Lower leg skin (tissue), 4 donors: ENCODE measurements at regions not wholly inside any gene's neighbourhood (a gene's known extent, or its start where the extent isn't known, plus 50 kb on each side); places are given as distances from the start of the nearest gene placed in this dataset.

Experiments
- DNase-seq, 2 donors: peaks; one replicate each; pipeline ENCODE4 v3.0.0-alpha.2; 2019; ENCODE audit warnings: low spot score in 2 of 2
- H3K4me3 ChIP-seq: fragments of 200-600 bp; sonication (generic); 2 replicates; pipeline ENCODE4 v1.5.1; 2017; ENCODE audit warnings: mild to moderate bottlenecking, low read depth; ENCODE audit not compliant: poor library complexity, severe bottlenecking
- CTCF ChIP-seq, 3 donors: fragments of 450-650 bp; IDR thresholded peaks; one replicate each; pipeline ENCODE4 v1.5.1; 2016; ENCODE audit warnings: antibody characterized with exemption in 3 of 3, mild to moderate bottlenecking in 3 of 3, moderate library complexity in 2 of 3
- POLR2A ChIP-seq, 2 donors: fragments of 450-650 bp; IDR thresholded peaks; one replicate each; pipeline ENCODE4 v1.6.1; 2016 to 2017; ENCODE audit warnings: antibody characterized with exemption in 2 of 2, mild to moderate bottlenecking in 1 of 2, moderate library complexity in 1 of 2
- WGBS, 2 donors: methylation state at CpG; one replicate each; pipeline ENCODE4 v1.1.5; 2018; 5-methylcytosine and 5-hydroxymethylcytosine counted together
- intact Hi-C: fragments of 100-400 bp; cut with DNase I; formaldehyde crosslinking; loops from one replicate; pipeline ENCODE4 v1.15.0; 2023; ENCODE audit warnings: low total_unique reads

GRCh38 chr2:21700644-21701043 is 576.9 kb downstream of the TDRD15 start:
- H3K4me3 ChIP-seq: no peak overlapping the region
- no peak for DNase-seq
- no peak for TF ChIP-seq POLR2A (IDR thresholded peaks at IDR 0.05)
- no peak for TF ChIP-seq CTCF (IDR thresholded peaks at IDR 0.05)
- intact Hi-C loops: no loop called here

GRCh38 chr2:21710031-21710430 is 586.3 kb downstream of the TDRD15 start:
- no peak for DNase-seq
- WGBS, 2 donors: 75% methylated on average over 4 of the region's 4 CpGs
- intact Hi-C loops: no loop called here
- TF ChIP-seq POLR2A (IDR thresholded peaks at IDR 0.05) (no peak), CTCF (IDR thresholded peaks at IDR 0.05) (no peak)
- no peak overlapping the region for H3K4me3 ChIP-seq

GRCh38 chr2:21710496-21710895 is 586.7 kb downstream of the TDRD15 start:
- 67 to 79% methylated on average over 3 of the region's 3 CpGs for WGBS, 2 donors
- TF ChIP-seq CTCF (IDR thresholded peaks at IDR 0.05): no peak
- TF ChIP-seq POLR2A (IDR thresholded peaks at IDR 0.05): no peak
- intact Hi-C loops: no loop called here
- DNase-seq: no peak
- no peak overlapping the region for H3K4me3 ChIP-seq

- TF ChIP-seq CTCF (IDR thresholded peaks at IDR 0.05): no peak
- no peak for TF ChIP-seq POLR2A (IDR thresholded peaks at IDR 0.05)
- H3K4me3 ChIP-seq: no peak overlapping the region
- 66 to 75% methylated on average over 4 of the region's 4 CpGs for WGBS, 2 donors
- DNase-seq: no peak
- intact Hi-C loops: no loop called here
Measured at GRCh38 chr2:21715887-21716286, 592.1 kb downstream of the TDRD15 start.

GRCh38 chr2:21727101-21727500 is 603.3 kb downstream of the TDRD15 start:
- H3K4me3 ChIP-seq: no peak overlapping the region
- intact Hi-C loops: no loop called here
- WGBS, 2 donors: 44 to 54% methylated on average over 4 of the region's 4 CpGs
- TF ChIP-seq CTCF (IDR thresholded peaks at IDR 0.05) (no peak), POLR2A (IDR thresholded peaks at IDR 0.05) (no peak)
- no peak for DNase-seq

- intact Hi-C loops: no loop called here
- 92 to 93% methylated on average over 2 of the region's 2 CpGs for WGBS, 2 donors
- H3K4me3 ChIP-seq: no peak overlapping the region
- no peak for DNase-seq
- TF ChIP-seq POLR2A (IDR thresholded peaks at IDR 0.05): no peak
- TF ChIP-seq CTCF (IDR thresholded peaks at IDR 0.05): no peak
Measured at GRCh38 chr2:21728133-21728532, 604.4 kb downstream of the TDRD15 start.
